ENCODE measurements at regions not wholly inside any gene's neighbourhood (a gene's known extent, or its start where the extent isn't known, plus 50 kb on each side); places are given as distances from the start of the nearest gene placed in this dataset.

DNA sequence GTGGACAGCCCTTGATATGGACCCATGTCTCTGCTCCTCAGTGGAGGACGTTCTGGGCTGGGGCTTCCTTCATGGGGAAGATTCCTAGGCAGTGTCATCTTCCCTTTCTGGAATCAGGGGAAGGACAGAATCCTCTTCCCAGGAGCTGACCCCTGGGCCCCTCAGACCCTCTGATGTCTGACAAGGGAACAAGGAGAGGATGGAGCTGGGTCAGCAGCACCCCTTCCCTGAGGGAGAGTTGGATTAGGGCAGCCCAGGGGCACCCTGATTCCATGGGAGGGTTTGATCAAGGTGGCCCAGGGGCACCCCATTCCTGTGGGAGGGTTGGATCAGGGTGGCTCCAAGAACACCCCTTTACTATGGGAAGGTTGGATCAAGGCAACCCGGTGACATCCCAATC, 86.5 kb downstream of the ACKR3 start:
- DNase-seq = no peak

DNA sequence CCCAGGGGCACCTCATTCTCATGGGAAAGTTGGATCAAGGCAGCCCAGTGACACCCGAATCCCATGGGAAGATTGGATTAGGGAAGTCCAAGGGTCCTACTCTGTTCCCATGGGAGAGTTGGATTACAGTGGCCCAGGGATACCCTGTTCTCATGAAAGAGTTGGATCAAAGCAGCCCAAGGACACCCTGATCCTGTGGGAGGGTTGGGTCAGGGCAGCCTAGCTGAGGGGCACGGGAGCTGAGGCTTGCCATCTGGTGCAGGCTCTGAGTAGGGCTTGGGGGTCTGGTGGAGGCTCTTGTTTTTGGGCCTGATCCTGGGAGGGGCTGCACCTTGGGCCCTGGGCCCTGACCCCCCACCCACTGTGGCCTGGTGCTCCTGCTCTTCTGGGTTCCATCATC, 87.1 kb downstream of the ACKR3 start:
- DNase-seq = no peak

DNA sequence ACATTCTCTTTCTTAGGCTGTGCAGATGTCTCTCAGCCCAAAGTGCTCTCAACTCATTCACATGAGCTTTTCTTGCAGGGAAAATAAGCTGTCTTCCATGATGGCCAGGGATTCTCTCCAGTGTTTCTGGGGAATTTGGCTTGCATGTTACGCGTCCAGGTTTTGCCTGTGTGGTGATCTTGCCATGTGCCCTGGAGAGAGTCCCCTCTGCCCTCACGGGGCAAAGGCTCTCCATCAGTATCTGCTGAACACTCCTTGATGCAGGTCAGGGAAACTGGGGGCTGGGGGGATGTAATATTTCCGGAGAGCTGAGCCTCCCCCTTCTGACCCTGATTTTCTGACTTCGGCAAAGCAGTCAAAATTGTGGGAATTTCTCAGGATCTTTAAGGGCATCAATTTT, 87.6 kb downstream of the ACKR3 start:
- no peak for DNase-seq

DNA sequence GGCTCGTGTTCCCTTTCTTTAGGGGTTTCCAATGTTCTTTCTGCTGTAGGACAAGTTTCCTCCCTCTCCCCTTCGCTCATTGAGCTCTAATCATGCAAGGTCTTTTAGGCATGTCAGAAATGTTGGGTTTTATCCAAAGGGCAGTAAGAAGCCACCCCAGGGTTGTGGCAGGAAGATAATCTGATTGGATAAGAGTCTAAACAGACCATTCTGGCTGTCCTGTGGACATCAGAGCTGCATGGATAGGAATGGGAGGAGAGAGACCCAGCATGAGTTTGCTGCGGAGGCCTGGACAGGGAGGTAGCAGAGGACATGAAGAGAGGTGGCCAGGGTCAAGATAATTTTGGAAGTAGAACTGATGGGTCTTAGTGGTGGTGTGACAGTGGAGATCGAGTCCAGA, 88.2 kb downstream of the ACKR3 start:
- no peak for DNase-seq

DNA sequence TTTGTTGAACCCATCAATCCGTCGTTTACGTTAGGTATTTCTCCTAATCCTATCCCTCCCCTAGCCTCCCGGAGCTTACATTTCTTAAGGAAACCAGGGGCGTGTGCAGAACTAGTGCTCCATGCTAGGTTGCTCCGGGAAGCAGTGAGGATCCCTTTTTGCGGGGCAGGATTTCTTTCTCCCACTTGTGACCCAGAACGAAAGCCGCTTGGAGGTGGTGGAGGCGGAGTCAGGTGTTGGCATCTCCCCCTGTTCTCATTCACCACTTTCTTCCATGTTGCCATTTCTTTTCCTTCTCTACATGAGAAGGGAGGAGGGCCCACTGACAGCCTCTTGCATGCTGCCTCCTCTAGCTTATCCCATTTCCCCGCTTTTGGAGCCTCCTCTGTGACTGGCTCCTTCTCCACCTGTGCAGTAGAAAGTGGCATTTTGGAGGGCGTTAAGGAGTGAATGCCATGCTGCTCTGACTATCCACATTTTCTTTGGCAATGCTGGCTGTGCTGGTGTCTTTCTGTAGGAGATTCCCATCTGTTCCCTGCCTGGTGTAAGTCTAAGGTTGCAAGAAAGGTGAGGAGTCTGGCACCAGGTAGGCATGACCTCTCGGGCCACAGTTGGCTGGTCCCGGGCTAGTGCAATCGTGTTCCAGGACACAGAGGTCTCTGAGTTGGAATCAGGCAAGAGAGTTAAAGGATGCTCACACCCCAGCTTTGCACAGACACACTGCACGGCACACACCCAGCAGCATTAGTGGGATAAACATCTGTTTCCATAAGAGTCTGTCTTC, 89.5 kb downstream of the ACKR3 start:
- no peak for DNase-seq

DNA sequence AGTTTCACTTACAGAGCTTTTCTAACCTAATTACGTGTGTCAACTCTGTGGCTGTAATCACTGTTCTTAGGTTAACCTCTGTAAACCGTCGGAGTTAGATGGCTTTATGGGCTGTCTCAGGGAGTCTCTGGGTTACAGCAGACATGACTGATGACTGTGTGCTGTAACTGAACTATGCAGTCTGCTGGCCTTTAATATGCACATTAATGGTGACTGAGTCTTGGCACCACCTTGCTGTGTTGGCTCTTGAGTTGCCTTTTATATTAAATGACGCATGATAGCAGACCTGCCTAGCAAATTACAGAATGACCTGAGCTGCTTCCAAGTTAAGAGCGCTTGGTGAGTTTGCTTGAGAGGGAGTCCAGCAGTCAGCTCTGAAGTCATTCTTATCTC, 90.1 kb downstream of the ACKR3 start:
- DNase-seq = no peak

DNA sequence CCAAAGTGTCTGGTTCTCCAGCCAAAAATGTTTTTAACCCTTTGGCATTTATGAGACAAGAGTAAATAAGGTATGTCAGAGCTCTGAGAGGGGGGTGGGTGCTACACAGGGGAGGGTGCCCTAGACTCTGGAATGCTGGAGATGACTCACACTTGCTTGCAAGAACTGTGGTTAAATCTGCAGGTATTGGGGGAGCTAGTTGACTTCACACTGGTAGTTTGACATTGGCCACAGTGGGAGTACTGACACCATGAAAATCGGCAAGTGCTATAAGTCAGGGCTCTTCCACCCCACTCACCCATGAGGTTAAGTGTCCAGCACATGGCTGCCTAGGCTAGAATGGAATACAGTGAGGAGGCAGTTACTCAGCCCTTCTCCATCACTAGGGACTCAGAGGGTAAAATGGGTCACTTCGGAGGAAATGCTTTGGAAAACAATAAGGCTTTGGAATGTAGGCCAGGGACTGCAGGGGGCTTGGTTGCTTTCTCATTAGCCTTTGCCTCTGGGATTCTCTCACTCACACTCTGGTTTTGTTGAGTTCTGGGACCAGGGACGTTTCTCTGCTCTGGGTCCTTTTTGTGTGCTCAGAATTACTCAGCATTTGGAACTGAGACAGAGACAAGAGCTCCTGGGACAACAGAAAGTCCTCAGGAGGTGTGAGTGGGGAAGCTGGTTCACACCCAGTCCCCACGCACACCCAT, 91.6 kb downstream of the ACKR3 start:
- DNase-seq = no peak

DNA sequence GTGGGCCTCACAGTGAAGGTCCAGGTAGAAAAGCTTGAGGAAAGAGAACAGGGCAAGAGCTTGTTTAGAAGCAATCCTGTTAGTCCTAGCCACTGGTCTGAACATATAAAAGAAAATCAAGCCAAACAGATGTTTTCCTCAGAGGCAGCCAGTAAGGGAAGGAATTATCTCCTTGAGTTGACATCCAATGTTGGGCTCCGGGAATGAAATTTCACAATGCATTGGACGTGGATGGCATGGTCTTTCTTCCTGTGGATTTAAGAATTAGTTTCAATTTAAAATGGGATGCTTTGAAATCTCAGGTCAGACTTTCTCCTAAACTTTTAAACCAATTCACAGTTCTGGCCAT, 92.1 kb downstream of the ACKR3 start:
- no peak for DNase-seq

DNA sequence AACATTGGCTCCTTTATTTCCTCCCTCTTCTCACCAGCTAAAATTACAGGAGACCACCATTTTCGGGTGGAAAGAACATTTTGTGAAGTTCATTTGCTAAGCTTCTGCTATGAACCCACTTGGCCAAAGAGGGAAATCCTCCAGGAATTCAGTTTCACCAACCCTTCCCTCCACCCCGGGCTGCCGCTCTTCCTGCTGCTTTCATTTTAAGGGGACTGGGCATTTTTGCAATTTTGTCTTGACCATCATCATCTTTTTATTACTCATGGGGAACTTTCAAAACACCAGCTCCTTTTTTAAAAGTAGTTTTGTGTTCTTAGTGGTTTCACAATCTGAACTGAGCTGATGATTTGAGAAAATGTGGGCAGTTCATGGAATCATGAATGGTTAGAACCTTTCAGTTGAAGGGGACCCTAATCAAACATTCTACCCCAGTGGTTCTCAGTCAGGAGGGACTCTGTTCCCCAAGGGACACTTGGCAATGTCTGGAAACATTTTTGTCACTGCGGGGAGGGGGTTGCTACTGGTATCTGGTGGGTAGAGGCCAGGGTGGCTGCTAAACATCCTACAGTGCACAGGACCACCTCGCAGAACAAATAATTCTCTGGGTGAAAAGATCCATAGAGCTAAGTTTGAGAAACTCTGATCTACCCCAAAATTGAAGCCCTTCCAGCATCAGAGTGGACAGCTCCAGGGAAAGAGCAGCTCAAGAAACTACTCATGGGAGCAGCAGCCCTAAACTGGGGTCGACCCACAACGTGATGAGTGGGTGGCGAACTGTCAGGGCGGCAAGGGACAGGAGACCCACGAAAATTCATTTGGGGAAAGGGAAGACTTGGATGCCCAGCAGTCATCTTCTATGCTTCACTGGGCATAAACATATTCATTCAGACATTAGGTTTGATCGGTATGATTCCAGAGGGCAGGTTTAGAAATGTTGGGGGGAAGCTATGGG, 92.9 kb downstream of the ACKR3 start:
- no peak for DNase-seq

DNA sequence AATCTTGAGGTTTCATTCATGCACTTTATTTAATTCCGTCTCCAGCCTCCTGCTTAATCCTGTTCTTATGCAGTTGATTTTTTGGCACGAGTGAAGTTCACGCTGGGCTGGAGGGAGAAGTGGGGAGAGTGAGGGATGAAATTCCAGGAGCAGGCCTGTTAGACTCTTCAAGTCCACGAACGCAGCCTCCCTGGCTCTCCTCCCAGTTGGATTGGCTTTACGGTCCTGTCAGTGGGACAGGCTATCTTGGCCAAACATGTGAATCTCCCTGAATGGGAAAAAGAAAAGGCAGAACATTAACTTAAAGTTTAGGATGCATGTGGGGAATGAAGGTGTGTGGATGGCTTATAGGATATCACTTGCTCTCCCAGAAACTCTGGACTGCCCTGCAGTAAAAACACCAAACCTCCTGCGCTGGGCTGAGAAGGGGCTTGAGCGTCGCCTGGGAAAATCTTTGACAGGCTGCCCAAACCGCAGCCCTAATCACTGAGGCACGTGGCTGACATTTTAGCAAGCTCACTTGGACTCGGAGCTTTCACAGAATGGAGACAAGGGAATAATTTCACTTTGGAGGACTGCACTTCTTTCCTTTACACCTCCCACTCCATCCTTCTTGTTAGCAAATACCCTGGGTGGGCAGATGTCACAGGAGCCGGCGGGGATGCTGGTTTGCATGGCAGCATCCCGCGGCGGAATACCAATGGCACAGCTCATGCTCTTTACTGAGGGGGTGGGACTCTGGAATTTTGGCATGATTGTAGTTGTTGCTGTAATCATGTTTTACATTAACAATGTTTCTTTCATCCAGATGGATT, 93.9 kb downstream of the ACKR3 start:
- no peak for DNase-seq

DNA sequence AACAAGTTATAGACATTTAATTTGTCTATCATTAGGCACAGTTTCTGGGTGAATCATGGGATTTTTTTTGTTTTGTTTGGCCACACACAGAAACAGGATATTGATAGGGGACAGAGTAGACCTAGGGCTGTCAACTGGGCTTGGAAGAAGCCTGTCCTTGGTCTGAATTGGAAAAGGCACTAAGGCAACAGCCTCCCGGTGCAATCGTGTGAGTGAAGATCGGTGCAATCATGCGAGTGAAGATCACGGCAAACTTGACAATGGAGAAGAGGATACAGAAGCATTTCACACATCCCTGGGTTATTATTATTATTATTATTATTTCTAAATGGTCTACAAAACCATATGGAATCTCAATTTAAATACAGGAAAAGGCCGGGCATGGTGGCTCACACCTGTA, 94.5 kb downstream of the ACKR3 start:
- DNase-seq = no peak

DNA sequence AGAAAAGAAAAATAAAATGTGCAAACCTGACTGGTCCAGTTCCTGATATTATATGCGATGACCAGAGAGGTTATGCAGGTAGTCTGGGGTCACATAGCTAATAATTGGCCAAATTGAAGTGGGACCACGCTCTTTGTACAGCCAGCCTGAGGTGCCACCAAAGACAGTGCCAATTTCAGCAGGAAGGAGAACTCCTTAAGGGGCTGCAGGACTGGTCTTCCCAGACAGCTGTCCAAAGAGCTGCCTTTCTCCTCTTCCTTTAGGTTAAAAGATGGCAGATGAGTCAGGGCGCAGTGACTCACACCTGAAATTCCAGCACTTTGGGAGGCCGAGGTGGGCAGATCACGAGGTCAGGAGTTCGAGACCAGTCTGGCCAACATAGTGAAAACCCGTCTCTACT, 95.5 kb downstream of the ACKR3 start:
- no peak for DNase-seq

DNA sequence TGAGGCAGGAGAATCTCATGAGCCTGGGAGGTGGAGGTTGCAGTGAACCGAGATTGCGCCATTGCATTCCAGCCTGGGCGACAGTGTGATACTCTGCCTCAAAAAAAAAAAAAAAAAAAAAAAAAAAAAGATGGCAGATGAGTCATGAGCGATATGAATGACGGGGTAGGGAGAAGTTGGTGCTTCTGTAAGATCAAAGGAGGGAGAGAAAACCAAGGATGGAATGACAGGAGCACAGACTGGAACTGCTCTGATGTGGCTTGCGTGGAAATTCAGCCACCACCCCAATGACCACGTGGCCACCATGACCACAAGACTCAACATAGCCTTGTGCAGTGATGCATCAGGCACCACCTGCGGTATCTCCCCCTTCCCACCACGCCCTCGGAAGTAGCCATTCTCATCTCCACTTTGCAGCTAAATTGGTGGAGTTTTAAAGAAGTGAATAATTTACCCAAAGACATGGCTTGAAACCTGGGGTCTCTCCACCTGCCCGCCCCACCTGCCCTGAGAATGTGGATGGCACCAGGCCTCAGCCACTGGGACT, 96.0 kb downstream of the ACKR3 start:
- DNase-seq = no peak

DNA sequence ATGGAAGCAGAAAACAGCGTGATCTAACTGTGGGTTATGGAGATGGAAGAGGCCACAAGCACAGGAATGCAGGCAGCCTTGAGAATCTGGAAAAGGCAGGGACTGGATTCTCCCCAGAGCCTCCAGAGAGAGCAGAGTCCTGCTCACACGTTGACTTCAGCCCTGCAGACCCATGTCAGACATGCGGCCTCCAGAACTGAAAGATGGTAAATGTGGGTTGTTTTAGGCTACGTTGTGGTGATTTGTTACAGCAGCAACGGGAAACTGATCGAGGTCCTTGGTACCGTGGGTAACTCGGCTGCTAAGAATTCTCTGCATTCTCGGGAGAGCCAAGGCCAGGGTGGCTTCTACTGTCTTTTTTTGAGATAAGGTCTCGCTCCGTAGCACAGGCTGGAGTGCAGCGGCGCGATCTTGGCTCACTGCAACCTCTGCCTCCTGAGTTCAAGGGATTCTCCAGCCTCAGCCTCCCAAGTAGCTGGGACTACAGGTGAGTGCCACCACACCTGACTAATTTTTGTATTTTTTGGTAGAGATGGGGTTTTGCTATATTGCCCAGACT, 97.1 kb downstream of the ACKR3 start:
- no peak for DNase-seq

DNA sequence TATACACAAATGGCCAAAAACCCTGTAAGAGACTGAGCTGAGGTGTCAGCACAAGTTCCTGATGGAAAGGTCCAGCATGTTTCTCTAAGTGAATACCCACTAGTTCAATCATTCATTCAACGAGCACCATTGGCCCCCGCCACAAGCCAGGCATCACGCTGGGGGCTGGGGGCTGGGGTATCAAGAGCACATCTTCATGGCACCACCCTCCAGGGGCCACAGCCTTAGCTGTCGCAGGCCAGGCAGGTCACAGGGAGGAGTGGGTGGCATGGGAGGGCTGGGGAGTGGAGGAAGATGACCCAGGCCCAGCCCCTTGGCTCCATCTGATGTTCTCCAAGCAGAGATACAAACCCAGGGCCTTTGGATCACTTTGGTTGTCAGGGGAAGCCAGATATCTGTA, 97.9 kb downstream of the ACKR3 start:
- no peak for DNase-seq

DNA sequence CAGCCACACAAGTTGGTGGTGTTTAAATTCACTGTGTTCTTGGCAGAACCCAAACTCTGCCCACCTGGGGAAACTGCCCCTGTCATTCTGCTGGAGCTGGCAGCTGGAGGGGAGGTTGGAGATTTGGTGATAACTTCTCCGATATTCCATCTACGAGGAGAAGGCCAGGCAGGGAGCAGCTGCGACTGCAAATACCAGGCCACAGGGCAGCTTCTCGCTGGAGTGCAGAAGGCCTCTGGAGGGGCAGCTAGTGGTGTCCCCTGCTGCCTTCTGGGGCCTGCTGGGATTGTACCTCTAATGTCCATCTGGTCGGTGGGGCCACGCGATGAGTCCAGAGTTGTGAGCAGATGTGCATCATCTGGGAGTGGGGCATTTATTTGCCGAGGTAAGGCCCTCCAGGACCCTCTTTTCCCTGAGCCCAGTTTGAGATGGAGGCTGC, 98.9 kb downstream of the ACKR3 start:
- DNase-seq = no peak

DNA sequence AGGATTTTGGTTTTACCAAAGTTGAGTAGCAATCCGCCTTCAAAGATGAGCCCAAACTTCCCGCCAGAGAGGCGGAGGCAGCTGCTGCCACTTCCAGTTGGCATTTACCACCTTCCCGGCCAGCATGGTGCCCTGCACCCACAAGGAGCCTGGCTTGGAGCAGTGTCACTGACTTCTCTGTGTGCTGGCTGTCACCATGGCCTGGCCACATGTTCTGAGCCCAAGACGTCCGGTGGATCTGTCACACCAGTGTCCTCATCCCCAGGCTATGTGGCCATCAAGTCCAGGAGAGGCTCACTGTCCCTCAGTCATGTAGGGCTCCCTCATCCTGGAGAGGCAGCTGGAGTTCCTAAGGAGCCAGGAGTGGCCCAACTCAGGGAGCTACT, 100.6 kb downstream of the ACKR3 start:
- DNase-seq = no peak

DNA sequence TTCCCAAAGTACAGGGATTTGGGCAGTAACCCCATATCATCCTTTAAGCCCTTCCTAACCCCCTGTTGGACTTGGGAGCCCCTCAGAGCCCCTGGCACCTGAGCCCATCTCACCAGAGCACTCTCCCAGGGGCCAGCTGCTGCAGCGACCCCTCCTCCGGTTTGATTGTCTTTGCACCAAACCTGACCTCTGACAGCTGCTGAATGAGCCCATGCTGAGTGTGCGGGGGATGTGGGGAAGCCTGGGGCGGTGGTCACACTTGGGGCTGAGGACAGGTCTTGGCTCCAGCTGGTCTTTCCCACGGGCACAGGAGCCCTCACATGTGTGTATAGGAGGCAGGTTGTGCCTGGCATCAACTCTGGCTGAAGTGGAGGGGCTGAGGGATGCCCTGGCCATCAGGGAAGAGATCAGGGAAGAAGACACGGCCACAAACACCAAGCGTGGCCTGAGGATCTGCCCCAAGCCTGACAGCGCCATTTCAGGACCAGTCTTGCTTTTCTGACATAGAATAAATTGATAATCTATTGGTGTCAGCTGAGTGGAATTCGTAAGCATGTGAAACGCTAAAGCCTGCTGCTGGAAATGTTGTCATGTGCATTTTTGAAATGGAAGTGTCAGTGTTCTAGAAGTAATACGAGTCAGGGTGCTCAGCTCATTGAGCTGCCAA, 102.4 kb downstream of the ACKR3 start:
- no peak for DNase-seq

DNA sequence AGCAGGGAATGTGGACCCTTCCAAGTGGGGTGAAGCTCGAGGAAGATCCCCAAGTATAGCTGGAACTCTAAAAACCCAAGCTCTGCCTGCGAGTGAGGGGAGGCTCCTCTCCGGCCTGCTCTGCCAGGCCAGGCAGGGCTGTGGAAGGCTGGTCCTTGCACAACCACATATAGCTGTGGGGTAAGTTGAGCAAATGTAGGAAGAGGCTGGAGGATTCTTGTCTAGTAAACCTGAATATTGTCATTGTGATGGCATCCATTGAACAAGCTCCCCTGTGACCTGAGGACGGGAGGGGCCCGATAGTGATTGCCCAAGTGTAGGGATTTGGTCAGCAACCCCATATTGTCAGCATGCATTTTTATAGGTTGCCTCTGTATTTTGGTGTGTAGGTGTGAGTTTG, 103.0 kb downstream of the ACKR3 start:
- DNase-seq = no peak

DNA sequence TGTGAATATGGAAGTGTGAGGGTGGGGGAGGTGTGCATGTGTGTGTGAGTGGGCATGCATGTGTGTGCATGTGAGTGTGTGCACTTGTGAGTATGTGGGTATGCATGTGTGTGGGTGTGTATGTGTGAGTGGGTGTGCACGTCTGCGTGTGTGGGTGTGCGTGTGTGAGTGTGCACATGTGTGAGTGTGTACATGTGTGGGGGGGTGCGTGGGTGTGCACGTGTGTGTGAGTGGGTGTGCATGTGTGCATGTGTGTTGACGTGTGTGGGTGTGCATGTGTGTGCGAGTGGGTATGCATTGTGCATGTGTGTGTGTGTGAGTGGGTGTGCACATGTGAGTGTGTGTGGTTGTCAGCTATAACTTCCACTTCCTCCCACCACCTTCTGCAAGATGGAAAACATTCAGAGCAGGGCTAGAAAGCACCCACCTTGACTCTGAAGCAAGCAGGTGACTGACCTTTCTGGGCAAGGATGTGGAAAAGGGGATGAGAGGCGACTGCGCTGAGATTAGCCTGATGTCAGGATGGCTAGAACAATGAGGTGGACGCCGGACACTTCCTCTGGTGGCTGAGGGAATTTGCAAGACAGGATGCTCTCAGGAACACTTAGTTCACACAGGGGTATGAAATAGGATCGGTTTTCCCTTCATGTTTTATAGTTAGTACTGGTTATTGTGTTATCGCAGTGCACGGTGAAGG, 103.6 kb downstream of the ACKR3 start:
- no peak for DNase-seq

DNA sequence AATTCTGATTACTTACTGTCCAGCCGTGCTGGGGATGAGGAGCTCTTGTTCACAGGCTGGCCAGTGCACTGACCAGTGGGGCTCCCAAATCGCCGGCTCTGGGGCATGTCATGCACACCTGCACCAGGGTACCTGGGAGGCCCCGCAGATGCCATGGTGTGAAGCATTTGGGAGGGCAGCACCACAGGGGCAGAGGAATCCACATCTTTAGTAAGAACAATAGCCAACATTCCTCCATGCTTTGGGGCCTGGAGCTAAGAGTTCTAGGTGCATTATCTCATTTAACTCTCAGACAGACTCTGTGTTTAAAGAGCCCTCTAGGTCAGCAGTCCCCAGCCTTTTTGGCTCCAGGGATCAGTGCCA, 104.2 kb downstream of the ACKR3 start:
- no peak for DNase-seq
